ENCODE measurements at regions not wholly inside any gene's neighbourhood (a gene's known extent, or its start where the extent isn't known, plus 50 kb on each side); places are given as distances from the start of the nearest gene placed in this dataset.

- Histone ChIP-seq H3K36me3 (no peaks in the 10 kb centered on the region), H3K27ac (no peak overlapping the region), H3K27me3 (no peaks in the 10 kb centered on the region), H3K4me1 (no peaks in the 10 kb centered on the region), H3K4me3 (no peak overlapping the region), H3K9me3 (peaks cover 0 to 14% (median 0%) of the 10 kb centered on the region in 3 donors)
- no peak for DNase-seq
- TF ChIP-seq, protein P1, sequence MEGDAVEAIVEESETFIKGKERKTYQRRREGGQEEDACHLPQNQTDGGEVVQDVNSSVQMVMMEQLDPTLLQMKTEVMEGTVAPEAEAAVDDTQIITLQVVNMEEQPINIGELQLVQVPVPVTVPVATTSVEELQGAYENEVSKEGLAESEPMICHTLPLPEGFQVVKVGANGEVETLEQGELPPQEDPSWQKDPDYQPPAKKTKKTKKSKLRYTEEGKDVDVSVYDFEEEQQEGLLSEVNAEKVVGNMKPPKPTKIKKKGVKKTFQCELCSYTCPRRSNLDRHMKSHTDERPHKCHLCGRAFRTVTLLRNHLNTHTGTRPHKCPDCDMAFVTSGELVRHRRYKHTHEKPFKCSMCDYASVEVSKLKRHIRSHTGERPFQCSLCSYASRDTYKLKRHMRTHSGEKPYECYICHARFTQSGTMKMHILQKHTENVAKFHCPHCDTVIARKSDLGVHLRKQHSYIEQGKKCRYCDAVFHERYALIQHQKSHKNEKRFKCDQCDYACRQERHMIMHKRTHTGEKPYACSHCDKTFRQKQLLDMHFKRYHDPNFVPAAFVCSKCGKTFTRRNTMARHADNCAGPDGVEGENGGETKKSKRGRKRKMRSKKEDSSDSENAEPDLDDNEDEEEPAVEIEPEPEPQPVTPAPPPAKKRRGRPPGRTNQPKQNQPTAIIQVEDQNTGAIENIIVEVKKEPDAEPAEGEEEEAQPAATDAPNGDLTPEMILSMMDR (IDR thresholded peaks at IDR 0.05) = no peak
- intact Hi-C loops (cut with DNase I; ENCODE audit: low total_unique reads) = no loop called here
These were observed 549.1 kb downstream of the RERGL start for GRCh38 chr12:17540921-17541320.

DNA sequence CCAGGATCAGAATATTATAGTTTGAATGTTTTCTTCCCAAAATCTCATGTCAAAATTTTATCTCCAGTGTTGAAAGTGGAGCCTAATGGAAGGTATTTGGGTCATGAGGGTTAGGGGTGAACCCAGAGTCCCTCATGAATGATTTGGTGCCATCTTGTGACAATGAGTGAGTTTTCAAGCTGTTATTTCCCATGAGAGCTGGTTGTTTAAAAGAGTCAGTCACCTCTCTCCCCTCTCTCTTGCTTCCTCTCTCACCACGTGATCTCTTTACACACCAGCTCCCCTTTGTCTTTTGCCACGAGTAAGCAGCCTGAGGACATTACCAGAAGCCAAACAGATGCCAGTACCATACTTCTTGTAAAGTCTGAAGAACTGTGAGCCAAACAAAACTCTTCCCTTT lies 561.6 kb downstream of the RERGL start:
- Histone ChIP-seq H3K27me3 (no peaks in the 10 kb centered on the region), H3K9me3 (no peaks in the 10 kb centered on the region), H3K4me1 (no peaks in the 10 kb centered on the region), H3K4me3 (no peak overlapping the region), H3K27ac (no peak overlapping the region), H3K36me3 (no peaks in the 10 kb centered on the region)
- intact Hi-C loops (cut with DNase I; ENCODE audit: low total_unique reads) = no loop called here
- no peak for DNase-seq
- TF ChIP-seq, protein P1 (IDR thresholded peaks at IDR 0.05) = no peak

GRCh38 chr12:17527021-17527420 lies 563.0 kb downstream of the RERGL start:
- Histone ChIP-seq H3K36me3 (no peaks in the 10 kb centered on the region), H3K4me3 (no peak overlapping the region), H3K4me1 (no peaks in the 10 kb centered on the region), H3K27ac (no peak overlapping the region), H3K9me3 (no peaks in the 10 kb centered on the region), H3K27me3 (no peaks in the 10 kb centered on the region)
- DNase-seq = no peak
- TF ChIP-seq, protein P1 (IDR thresholded peaks at IDR 0.05) = no peak
- intact Hi-C loops (cut with DNase I; ENCODE audit: low total_unique reads) = no loop called here

GRCh38 chr12:17511369-17511768 lies 578.6 kb downstream of the RERGL start:
- DNase-seq = no peak
- H3K4me1 ChIP-seq = no peaks in the 10 kb centered on the region
- H3K27me3 ChIP-seq = no peaks in the 10 kb centered on the region
- TF ChIP-seq, protein P1 (IDR thresholded peaks at IDR 0.05) = no peak
- no peaks in the 10 kb centered on the region for H3K9me3 ChIP-seq
- H3K36me3 ChIP-seq = no peaks in the 10 kb centered on the region
- H3K27ac ChIP-seq = no peak overlapping the region
- intact Hi-C loops (cut with DNase I; ENCODE audit: low total_unique reads) = no loop called here
- no peak overlapping the region for H3K4me3 ChIP-seq

- no peaks in the 10 kb centered on the region for H3K27me3 ChIP-seq
- DNase-seq = no peak
- H3K4me3 ChIP-seq = no peak overlapping the region
- TF ChIP-seq, protein P1 (IDR thresholded peaks at IDR 0.05) = no peak
- H3K4me1 ChIP-seq = no peaks in the 10 kb centered on the region
- no peak overlapping the region for H3K27ac ChIP-seq
- intact Hi-C loops (cut with DNase I; ENCODE audit: low total_unique reads) = no loop called here
- H3K9me3 ChIP-seq = no peaks in the 10 kb centered on the region
- no peaks in the 10 kb centered on the region for H3K36me3 ChIP-seq
These were observed 582.7 kb downstream of the RERGL start for GRCh38 chr12:17507336-17507735.

DNA sequence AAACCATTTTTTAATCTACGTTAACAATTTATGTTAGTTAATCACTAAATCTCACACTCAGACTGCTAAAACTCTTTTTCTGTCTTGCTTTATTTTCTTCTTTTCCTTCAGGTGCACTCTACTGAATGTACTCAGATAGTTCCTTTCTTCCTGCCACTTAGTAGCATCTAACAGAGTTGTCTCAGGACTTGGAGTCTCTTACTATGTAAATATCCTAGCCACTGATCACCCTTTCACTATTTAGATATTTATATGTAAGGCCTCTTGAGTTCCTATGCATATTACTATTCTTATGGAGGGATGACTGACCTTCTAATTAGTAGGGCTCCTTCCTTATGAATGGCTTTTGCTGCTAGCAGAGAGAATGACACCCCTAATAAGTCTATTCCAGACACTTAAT lies 586.3 kb downstream of the RERGL start:
- TF ChIP-seq, protein P1 (IDR thresholded peaks at IDR 0.05) = no peak
- Histone ChIP-seq H3K4me1 (no peaks in the 10 kb centered on the region), H3K27me3 (no peaks in the 10 kb centered on the region), H3K9me3 (no peaks in the 10 kb centered on the region), H3K27ac (no peak overlapping the region), H3K4me3 (no peak overlapping the region), H3K36me3 (no peaks in the 10 kb centered on the region)
- intact Hi-C loops (cut with DNase I; ENCODE audit: low total_unique reads) = no loop called here
- no peak for DNase-seq

All from tibial artery (tissue), 4 donors.